ENCODE measurements at regions not wholly inside any gene's neighbourhood (a gene's known extent, or its start where the extent isn't known, plus 50 kb on each side); places are given as distances from the start of the nearest gene placed in this dataset.
"Not testable (repeated sequence)": the region's sequence is repeated elsewhere in the genome, so short reads cannot be mapped to it uniquely, and the experiment has no call there.

DNA sequence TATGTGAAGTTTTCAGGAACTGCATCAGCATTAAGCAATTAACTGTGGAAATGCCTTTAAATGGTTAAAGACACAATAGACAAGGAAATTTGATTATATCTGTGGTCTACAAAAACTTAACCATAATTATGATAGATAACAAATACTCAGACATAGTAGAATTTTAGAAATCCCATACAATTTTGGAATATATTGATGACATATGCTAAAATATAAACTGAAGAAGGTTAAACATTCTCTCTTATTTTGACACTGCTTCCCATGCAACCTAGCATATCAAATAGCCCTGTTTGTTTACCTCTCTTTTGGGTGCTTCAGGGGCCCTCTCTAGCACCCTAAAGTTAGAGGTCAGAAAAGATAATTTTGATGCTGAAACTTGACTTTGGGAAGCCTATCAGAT, 1274.8 kb upstream of the SLC39A10 start:
- Histone ChIP-seq H3K36me3 (ENCODE audit: insufficient read depth, low read length) (no peaks in the 10 kb centered on the region), H3K4me3 (ENCODE audit: low read depth, low read length, poor library complexity, severe bottlenecking) (no peak overlapping the region), H4K20me1 (ENCODE audit: insufficient read depth, low read length) (no peaks in the 10 kb centered on the region), H3K79me2 (ENCODE audit: insufficient read depth, low read depth, low read length) (no peaks in the 10 kb centered on the region), H3K9me2 (ENCODE audit: insufficient read depth, low read length) (no peaks in the 10 kb centered on the region), H3K27ac (ENCODE audit: low read depth, low read length, poor library complexity, severe bottlenecking) (no peak overlapping the region), H3K9me3 (ENCODE audit: low read length) (peaks cover 16% of the 10 kb centered on the region; the same call in 1 of the 2 replicates), H3K4me2 (ENCODE audit: low read length) (no peak overlapping the region), H2AFZ (ENCODE audit: low read length) (no peak overlapping the region), H3K4me1 (ENCODE audit: insufficient read depth, low read length, poor library complexity, severe bottlenecking) (no peaks in the 10 kb centered on the region)
- intact Hi-C loops (cut with micrococcal nuclease; ENCODE audit: unreplicated experiment): no loop called here
- ChIA-PET CTCF (ENCODE audit: unreplicated experiment) (no interaction called here), POLR2A (no interaction called here)
- BruUV-seq (replicated peaks): no TSS peak
- TF ChIP-seq EZH2phosphoT487 (IDR thresholded peaks at IDR 0.05; ENCODE audit: borderline replicate concordance, low read depth, low read length): no peak
- TF ChIP-seq, protein P1, sequence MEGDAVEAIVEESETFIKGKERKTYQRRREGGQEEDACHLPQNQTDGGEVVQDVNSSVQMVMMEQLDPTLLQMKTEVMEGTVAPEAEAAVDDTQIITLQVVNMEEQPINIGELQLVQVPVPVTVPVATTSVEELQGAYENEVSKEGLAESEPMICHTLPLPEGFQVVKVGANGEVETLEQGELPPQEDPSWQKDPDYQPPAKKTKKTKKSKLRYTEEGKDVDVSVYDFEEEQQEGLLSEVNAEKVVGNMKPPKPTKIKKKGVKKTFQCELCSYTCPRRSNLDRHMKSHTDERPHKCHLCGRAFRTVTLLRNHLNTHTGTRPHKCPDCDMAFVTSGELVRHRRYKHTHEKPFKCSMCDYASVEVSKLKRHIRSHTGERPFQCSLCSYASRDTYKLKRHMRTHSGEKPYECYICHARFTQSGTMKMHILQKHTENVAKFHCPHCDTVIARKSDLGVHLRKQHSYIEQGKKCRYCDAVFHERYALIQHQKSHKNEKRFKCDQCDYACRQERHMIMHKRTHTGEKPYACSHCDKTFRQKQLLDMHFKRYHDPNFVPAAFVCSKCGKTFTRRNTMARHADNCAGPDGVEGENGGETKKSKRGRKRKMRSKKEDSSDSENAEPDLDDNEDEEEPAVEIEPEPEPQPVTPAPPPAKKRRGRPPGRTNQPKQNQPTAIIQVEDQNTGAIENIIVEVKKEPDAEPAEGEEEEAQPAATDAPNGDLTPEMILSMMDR (conservative IDR thresholded peaks at IDR 0.05; ENCODE audit: low read length): no peak
- DNase-seq (ENCODE audit: low spot score): no peak

DNA sequence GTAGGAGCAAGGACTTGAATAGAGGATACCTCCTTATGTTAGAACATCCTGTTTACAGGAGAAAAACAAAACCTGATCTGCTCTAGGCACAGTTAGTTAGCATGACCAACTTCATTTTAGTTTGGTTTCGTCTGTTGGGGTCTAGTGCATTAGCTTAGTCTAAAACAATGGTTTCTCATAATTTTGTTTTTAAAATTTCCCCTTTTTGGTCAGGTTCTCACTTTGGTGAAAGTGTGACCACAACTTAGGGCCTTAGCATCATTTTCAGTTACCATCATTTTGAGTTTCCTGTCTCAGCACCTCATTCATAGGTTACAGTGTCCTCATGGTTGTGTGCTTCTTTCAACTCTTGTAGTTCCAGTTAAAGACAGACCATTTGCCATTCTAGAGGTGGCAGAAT, 1277.0 kb upstream of the SLC39A10 start:
- no peak for TF ChIP-seq EZH2phosphoT487 (IDR thresholded peaks at IDR 0.05; ENCODE audit: borderline replicate concordance, low read depth, low read length)
- TF ChIP-seq, protein P1 (conservative IDR thresholded peaks at IDR 0.05; ENCODE audit: low read length): no peak
- CTCF ChIA-PET (ENCODE audit: unreplicated experiment): no interaction called here
- Histone ChIP-seq H3K79me2 (ENCODE audit: insufficient read depth, low read depth, low read length) (no peaks in the 10 kb centered on the region), H3K9me2 (ENCODE audit: insufficient read depth, low read length) (no peaks in the 10 kb centered on the region), H3K4me3 (ENCODE audit: low read depth, low read length, poor library complexity, severe bottlenecking) (no peak overlapping the region), H3K4me1 (ENCODE audit: insufficient read depth, low read length, poor library complexity, severe bottlenecking) (no peaks in the 10 kb centered on the region), H3K9me3 (ENCODE audit: low read length) (peaks cover 14% of the 10 kb centered on the region; the same call in 1 of the 2 replicates), H3K27ac (ENCODE audit: low read depth, low read length, poor library complexity, severe bottlenecking) (no peak overlapping the region), H4K20me1 (ENCODE audit: insufficient read depth, low read length) (no peaks in the 10 kb centered on the region), H3K4me2 (ENCODE audit: low read length) (no peak overlapping the region), H3K36me3 (ENCODE audit: insufficient read depth, low read length) (no peaks in the 10 kb centered on the region), H2AFZ (ENCODE audit: low read length) (no peak overlapping the region)
- DNase-seq (ENCODE audit: low spot score): no peak
- intact Hi-C loops (cut with micrococcal nuclease; ENCODE audit: unreplicated experiment): no loop called here
- POLR2A ChIA-PET: no interaction called here
- no TSS peak for BruUV-seq (replicated peaks)

DNA sequence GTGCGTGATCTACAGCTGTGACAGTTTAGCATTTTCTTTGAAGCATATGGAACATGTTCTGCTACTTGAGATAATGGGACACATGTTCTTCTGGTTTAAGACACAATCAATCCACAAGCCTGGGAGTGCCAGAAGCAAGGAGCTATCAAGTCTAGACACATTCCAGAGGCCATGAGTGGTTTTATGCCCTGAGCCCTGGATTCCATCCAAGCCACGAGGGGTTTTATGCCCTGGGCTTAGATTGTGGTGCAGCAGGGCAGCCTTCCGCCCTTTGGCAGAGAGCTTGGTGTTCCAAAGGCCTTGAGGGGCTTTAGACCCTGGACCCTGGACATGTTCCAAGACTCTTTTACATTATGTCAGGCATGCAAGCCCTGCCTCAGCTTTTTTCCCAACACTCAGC, 1289.6 kb upstream of the SLC39A10 start:
- H3K36me3 ChIP-seq (ENCODE audit: insufficient read depth, low read length); H4K20me1 ChIP-seq (ENCODE audit: insufficient read depth, low read length); H3K9me3 ChIP-seq (ENCODE audit: low read length); CTCF ChIA-PET (ENCODE audit: unreplicated experiment); BruUV-seq (replicated peaks); H3K27ac ChIP-seq (ENCODE audit: low read depth, low read length, poor library complexity, severe bottlenecking); H3K79me2 ChIP-seq (ENCODE audit: insufficient read depth, low read depth, low read length); H3K9me2 ChIP-seq (ENCODE audit: insufficient read depth, low read length); H2AFZ ChIP-seq (ENCODE audit: low read length); H3K4me2 ChIP-seq (ENCODE audit: low read length); DNase-seq (ENCODE audit: low spot score); intact Hi-C loops (cut with micrococcal nuclease; ENCODE audit: unreplicated experiment); H3K4me3 ChIP-seq (ENCODE audit: low read depth, low read length, poor library complexity, severe bottlenecking); H3K4me1 ChIP-seq (ENCODE audit: insufficient read depth, low read length, poor library complexity, severe bottlenecking): not testable (repeated sequence)
- POLR2A ChIA-PET: interaction anchor here (0.7 kb wide), 1 partner anchor 1620 kb away, joined by 3 read pairs; no protein-coding TSS in a partner anchor
